ENCODE measurements at regions not wholly inside any gene's neighbourhood (a gene's known extent, or its start where the extent isn't known, plus 50 kb on each side); places are given as distances from the start of the nearest gene placed in this dataset.

DNA sequence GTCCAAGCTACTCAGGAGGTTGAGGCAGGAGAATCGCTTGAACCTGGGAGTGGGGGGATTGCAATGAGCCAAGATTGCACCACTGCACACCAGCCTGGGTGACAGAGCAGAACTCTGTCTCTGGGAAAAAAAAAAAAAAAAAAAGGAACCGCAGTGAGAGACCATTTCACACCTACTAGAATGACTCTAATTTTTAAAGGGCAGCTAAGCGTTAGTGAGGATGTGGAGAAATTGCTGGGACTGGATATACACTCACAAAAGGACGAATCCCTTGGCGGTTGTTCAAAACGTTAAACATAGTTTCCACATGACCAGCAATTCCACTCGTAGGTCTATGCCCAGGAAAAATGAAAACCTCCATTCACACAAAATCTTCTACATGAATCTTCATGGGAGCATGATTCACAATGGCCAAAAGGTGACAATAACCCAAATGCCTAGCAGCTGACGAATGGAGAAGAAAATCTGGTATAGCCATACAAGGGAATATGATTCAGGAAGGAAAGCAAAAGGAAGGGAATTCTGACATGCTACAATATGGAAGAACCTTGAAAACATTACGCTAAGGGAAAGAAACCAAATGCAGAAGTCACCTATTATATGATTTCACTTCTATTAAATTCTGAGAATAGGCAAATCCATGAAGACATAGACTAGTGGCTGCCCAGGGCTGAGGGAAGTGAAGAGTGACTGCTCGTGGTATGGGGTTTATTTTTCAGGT, 127.0 kb downstream of the CHSY1 start:
- no peak for DNase-seq (ENCODE audit: low read depth in 2 of 2)

DNA sequence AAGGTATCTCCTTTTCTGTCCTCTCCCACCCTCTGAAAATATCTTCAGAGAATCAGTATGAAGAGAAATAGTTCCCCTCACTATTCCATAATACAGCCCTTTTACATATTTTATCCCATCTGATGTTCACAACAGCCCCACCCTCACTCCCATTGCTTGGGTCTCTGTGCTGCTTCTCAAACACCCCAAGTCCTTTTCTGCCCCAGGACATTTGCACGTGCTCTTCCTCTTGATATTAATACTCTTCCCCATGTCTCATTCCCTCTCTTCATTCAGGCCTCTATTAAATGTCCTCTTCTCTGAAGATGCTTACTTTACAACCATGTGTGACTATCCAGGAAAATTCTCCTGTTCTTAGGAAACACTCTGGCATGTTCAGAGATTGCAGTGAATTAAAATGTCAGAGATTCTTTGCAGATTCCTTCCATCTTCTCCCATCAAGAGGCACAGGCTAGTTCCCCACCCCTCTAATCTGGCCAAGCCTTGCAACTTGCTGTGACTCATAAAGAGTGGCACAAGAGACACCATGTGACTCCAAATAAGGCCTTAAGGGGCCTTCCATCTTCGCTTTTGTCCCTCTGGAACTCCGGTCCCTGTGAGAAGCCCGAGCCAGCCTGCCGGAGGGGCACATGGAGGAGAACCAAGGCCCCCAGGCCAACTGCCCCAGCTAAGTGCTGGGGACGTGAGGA, 128.5 kb downstream of the CHSY1 start:
- DNase-seq (ENCODE audit: low read depth in 2 of 2) = no peak

DNA sequence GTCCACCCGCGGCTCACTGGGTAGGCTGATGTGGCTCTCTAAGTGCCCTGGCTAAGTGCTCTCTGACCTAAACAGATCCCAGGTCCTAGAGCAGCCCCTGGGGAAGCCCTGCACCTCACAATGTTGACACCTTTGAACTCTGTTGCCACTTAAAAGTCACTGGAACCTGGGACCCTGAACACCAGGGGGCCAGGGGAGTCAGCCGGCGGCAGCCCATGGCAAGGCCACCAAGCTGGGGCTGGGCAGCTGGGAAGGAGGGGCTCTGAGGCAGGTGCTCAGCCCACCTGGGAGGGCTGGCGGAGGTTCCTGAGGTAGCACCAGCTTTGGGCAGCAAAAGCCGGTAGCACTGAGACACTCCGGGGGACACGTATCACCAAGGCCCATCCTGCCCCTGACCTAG, 129.0 kb downstream of the CHSY1 start:
- DNase-seq (ENCODE audit: low read depth in 2 of 2) = no peak

DNA sequence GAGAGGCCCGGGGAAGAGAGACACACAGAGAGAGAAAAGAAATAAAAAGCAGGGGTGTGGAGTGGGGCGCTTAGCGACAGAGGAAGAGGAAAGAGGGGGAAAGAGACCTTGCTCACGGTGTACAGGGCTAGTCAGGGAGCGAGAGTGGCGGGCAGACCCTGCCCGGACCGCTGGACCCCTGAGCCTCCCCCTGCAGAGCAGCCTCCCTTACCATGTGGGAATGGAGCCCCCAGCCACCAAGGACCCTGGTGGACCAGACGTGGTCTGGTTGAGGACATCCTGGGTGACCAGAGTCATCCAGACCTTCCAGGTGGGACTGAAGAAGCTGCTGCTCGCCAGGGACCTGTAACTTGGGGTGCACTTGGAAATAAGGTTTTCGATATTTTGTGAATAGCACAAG, 129.6 kb downstream of the CHSY1 start:
- no peak for DNase-seq (ENCODE audit: low read depth in 2 of 2)

DNA sequence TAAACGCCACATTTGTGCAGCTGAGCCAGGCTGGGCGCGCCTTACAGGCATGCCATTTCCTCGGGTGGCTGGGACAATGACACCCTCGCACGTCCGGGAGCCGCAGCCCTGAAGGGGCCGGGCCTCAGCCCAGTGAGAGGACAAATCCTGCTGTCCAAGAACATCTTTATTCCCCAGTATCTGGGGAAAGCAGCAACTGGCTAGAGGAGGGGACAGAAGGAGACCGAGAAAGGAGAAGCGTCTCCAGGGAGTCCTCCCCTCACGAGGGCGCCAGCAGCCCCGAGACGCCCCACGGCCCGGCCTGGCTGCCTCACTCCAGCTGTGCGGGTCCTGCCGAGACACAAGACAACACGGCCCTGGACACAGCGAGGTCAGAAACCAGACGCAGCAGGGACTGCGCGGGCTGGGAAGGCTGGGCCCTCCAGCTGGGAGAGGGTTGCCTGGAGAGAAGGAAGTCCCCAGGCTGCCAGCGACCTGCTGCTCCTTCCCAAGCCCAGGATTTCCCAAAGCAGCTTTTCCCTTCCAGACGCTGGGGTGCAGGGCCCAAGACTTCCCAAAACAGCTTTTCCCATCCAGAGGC, 130.2 kb downstream of the CHSY1 start:
- DNase-seq (ENCODE audit: low read depth in 2 of 2) = peak in 1 of 2 donors; percentile 31

DNA sequence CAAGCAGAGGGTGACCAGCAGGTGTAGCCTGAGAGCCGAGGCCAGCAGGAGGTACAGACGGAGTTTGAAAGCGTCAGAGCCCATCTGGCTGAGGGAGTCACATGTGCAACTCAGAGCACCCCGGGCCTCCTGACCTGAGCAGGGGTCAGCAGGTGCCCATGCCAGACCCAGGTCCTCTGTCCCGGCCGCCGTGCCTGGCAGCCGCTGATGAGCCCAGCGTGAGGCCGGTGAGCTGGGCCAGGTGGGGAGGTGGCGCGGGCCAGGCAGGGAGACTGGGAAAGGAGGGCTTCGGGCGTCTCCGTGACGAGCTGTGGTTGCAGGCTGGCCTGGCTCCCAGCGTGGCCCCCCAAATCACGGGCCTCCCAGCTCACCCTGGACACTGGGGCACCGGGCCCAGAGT, 130.9 kb downstream of the CHSY1 start:
- no peak for DNase-seq (ENCODE audit: low read depth in 2 of 2)

DNA sequence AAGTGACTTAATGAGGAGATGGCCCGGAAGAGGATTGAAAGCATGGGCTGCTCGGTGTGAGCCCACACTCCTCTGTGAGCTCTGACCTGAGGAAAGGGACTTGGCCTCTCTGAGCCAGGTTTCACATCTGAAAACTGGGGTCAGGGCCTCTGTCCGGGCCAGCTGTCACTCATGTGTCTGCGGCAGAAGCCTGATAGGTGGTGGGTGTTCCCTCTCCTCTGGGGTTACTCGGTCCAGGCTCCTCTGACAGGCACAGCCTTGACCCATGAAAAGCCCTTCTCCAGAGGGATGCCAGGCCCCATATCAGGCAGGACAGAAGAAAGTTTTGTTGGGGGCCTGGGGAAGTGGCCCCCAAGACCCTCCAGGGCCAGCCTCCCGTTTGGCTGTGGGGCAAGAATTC, 131.4 kb downstream of the CHSY1 start:
- DNase-seq (ENCODE audit: low read depth in 2 of 2) = no peak
